Psoas muscle (tissue), 7 donors: ENCODE measurements at regions not wholly inside any gene's neighbourhood (a gene's known extent, or its start where the extent isn't known, plus 50 kb on each side); places are given as distances from the start of the nearest gene placed in this dataset.

Experiments
- ATAC-seq, 4 donors: fragments of 200-7000 bp; cut with Tn5 transposase; one replicate each; pipeline ENCODE4 v1.9.1; 2020; ENCODE audit warnings: moderate library complexity in 3 of 4, mild to moderate bottlenecking in 2 of 4
- DNase-seq, 2 donors: peaks; one replicate each; pipeline ENCODE4 v3.0.0-alpha.2; 2020
- H3K27ac ChIP-seq: fragments of 200-600 bp; one replicate; pipeline ENCODE4 v1.8.0; 2022
- H3K27me3 ChIP-seq, 3 donors: fragments of 200-600 bp in 1 of 3; one replicate each; pipeline versions ENCODE4 v1.6.1 to v1.8.0; 2013 to 2022; ENCODE audit warnings: low read length in 2 of 3, mild to moderate bottlenecking in 2 of 3, moderate library complexity in 1 of 3; ENCODE audit not compliant: insufficient read depth in 3 of 3
- H3K36me3 ChIP-seq, 2 donors: fragments of 200-600 bp in 1 of 2; one replicate each; pipeline versions ENCODE4 v1.6.1 to v1.8.0; 2013 to 2022; ENCODE audit warnings: low read depth in 1 of 2, mild to moderate bottlenecking in 1 of 2, moderate library complexity in 1 of 2; ENCODE audit not compliant: insufficient read depth in 1 of 2
- H3K4me1 ChIP-seq: fragments of 200-600 bp; one replicate; pipeline ENCODE4 v1.8.0; 2022
- H3K4me3 ChIP-seq: fragments of 200-600 bp; one replicate; pipeline ENCODE4 v1.8.0; 2022; ENCODE audit warnings: mild to moderate bottlenecking
- H3K9me3 ChIP-seq: fragments of 200-600 bp; one replicate; pipeline ENCODE4 v1.8.0; 2022
- CTCF ChIP-seq: fragments of 200-600 bp; IDR thresholded peaks from one replicate; pipeline ENCODE4 v1.8.0; 2022; ENCODE audit warnings: antibody characterized with exemption
- WGBS, 3 donors: extraction: QIAGEN DNeasy Blood & Tissue Kit; methylation state at CpG; one replicate each; pipeline versions ENCODE4 v1.1.6 to v1.1.7; 2013; 5-methylcytosine and 5-hydroxymethylcytosine counted together
- intact Hi-C, 2 donors: fragments of 100-400 bp; cut with DNase I; formaldehyde crosslinking; loops; one replicate each; pipeline versions ENCODE4 v1.11.0 to v1.14.2; 2022
- donor health status: healthy with polysubstance abuse.
- donor health status: DM: no; HTN: no; CAD: no; lungs with moderate emphysema.
- donor health status: Bipolar disorder and iron deficiency.
- donor health status: healthy.
- donor health status: DM: yes; HTN: yes; CAD: no.
- donor health status: DM: no; HTN: no; CAD: no.
- donor health status: DM: yes; HTN: yes; CAD: no.

- no peak for ATAC-seq
- H3K4me3 ChIP-seq, result no peak overlapping the region
- no peak overlapping the region for H3K27ac ChIP-seq
- TF ChIP-seq CTCF, result no peak
- 83 to 87% (median 84%) methylated on average over 2 of the region's 2 CpGs for WGBS, 3 donors
- peaks cover 2 to 16% (median 3%) of the 10 kb centered on the region in 3 donors for H3K27me3 ChIP-seq
- peaks cover 14% of the 10 kb centered on the region for H3K9me3 ChIP-seq
- no peaks in the 10 kb centered on the region for H3K36me3 ChIP-seq
- no peaks in the 10 kb centered on the region for H3K4me1 ChIP-seq
- DNase-seq, result no peak
- intact Hi-C loops, result no loop called here
These were observed 130.9 kb upstream of the SEC14L1 start for GRCh38 chr17:77009877-77010276.

DNA sequence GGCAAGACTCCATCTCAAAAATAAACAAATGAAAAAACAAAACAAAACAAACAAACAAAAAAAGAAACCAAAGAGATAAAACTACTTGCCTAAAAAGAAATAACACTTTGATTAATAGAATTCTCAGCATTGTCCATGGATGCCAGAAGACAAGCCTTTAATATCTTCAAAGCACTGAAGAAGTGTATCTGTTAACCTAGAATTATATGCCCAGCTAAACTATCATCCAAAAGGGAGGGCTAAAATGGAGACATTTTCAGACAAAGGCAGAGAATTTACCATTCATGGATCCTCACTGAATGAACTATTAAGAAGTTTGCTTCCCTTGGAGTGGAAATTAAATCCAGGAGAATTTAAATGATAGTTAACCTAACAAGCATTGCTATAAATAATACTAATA lies 130.1 kb upstream of the SEC14L1 start:
- Histone ChIP-seq H3K27ac (no peak overlapping the region), H3K36me3 (no peaks in the 10 kb centered on the region), H3K4me3 (no peak overlapping the region), H3K9me3 (peaks cover 14% of the 10 kb centered on the region), H3K4me1 (no peaks in the 10 kb centered on the region), H3K27me3 (peaks cover 2 to 16% (median 3%) of the 10 kb centered on the region in 3 donors)
- intact Hi-C loops, result no loop called here
- DNase-seq, result no peak
- TF ChIP-seq CTCF, result no peak
- no peak for ATAC-seq

DNA sequence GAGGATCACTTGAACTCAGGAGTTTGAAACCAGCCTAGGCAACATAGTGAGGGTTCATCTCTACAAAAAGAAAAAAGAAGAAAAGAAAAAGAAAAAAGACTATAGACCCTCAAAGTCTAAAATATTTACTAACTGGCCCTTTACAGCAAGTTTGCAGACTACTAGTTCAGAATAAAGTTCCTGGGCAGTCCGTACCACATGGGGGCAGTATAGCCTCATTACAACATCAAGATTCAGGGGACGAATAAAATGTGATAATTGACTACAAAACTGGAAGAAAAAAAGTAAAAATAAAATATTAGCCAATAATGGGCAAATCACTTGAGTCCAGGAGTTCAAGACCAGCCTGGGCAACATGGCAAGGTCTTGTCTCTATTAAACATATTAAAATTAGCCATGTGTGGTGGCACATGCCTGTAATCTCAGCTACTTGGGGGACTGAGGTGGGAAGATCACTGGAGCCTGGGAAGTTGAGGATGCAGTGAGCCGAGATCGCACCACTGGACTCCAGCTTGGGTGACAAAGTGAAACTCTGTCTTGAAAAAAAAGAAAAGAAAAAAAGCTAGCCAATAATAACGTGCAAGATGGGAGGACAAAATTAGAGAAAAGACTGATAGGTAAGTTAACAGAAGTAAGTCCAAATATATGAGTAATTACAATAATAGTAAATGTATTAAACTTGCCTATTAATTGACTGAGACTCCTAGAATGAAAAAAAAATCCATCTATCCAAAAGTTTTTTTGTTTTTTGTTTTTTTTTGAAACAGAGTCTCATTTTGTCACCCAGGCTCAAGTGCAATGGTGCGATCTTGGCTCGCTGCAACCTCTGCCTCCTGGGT lies 129.4 kb upstream of the SEC14L1 start:
- intact Hi-C loops, result no loop called here
- ATAC-seq (no peak), DNase-seq (no peak)
- Histone ChIP-seq H3K4me1 (no peaks in the 10 kb centered on the region), H3K4me3 (no peak overlapping the region), H3K36me3 (no peaks in the 10 kb centered on the region), H3K9me3 (peaks cover 14% of the 10 kb centered on the region), H3K27me3 (peaks cover 2 to 14% (median 3%) of the 10 kb centered on the region in 3 donors), H3K27ac (no peak overlapping the region)
- TF ChIP-seq CTCF, result no peak
- 65 to 66% (median 66%) methylated on average over 7 of the region's 7 CpGs for WGBS, 3 donors

DNA sequence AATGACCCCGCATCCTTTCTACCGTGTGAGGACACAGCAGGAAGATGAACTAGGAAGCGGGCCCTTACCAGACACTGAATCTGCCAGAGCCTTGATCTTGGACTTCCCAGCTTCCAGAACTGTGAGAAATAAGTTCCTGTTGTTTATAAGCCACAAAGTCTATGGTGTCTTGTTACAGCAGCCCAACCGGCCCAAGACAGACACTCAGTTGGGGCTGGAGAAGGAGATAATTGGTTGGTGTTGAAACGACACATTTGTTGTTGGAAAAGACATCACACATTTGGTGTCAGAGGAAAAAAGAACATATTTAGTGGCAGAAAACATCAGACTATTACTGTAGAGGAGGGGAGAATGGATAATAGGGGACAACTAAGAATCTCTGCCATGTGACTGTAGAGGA lies 122.3 kb upstream of the SEC14L1 start:
- H3K9me3 ChIP-seq, result no peaks in the 10 kb centered on the region
- H3K27me3 ChIP-seq, result no peaks in the 10 kb centered on the region
- H3K4me1 ChIP-seq, result no peaks in the 10 kb centered on the region
- H3K4me3 ChIP-seq, result no peak overlapping the region
- ATAC-seq (no peak), DNase-seq (no peak)
- no peak for TF ChIP-seq CTCF
- no peaks in the 10 kb centered on the region for H3K36me3 ChIP-seq
- intact Hi-C loops, result no loop called here
- WGBS, 3 donors, result 46 to 51% (median 51%) methylated on average over 5 of the region's 5 CpGs
- H3K27ac ChIP-seq, result no peak overlapping the region
